SK-N-MC (cell line): ENCODE measurements at regions not wholly inside any gene's neighbourhood (a gene's known extent, or its start where the extent isn't known, plus 50 kb on each side); places are given as distances from the start of the nearest gene placed in this dataset.

Experiments used
- EZH2 ChIP-seq: fragments of 200-600 bp; sonication (generic); IDR thresholded peaks from one replicate; pipeline ENCODE4 v1.6.1; 2017; ENCODE audit warnings: antibody characterized with exemption
- POLR2AphosphoS5 ChIP-seq: IDR thresholded peaks from 2 replicates; pipeline ENCODE4 v1.6.1; 2012; ENCODE audit warnings: mild to moderate bottlenecking, low read depth, low read length, borderline replicate concordance

DNA sequence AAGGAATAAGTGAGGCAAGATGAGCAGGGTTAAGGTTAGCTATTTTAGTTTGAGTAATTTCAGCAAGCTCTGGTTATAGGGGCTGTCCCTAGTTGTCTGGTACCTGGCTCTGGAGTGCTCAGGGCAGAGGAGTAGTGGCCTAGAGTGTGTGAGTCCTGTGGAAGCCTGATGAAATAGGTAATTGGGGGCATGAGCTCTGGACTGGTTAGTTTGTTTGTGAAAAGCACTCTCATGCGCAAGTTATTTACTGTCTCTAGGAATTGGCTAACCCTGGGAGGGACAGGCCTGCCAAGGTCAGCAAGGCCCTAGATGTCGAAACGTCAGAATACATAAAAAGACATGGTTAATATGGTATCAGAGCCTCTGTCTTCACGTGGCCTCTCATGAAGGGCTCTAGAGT is 900.1 kb downstream of the PCDH17 start:
- TF ChIP-seq EZH2 (no peak), POLR2AphosphoS5 (no peak)
